Tibial artery (tissue), 4 donors: ENCODE measurements at regions not wholly inside any gene's neighbourhood (a gene's known extent, or its start where the extent isn't known, plus 50 kb on each side); places are given as distances from the start of the nearest gene placed in this dataset.

Experiments used
- DNase-seq, 2 donors: peaks; one replicate each; pipeline ENCODE4 v3.0.0-alpha.2; 2019
- H3K27ac ChIP-seq, 2 donors: fragments of 200-600 bp; sonication (generic) in 1 of 2; 1 replicate in 1 of 2; 2 replicates in 1 of 2; pipeline ENCODE4 v1.5.1; 2018 to 2019; ENCODE audit warnings: mild to moderate bottlenecking in 1 of 2
- H3K27me3 ChIP-seq, 2 donors: fragments of 200-600 bp; sonication (generic) in 1 of 2; one replicate each; pipeline versions ENCODE4 v1.5.1 to v1.6.0; 2016 to 2019
- H3K36me3 ChIP-seq, 3 donors: fragments of 200-600 bp; sonication (generic) in 2 of 3; one replicate each; pipeline ENCODE4 v1.5.1; 2016 to 2019; ENCODE audit warnings: mild to moderate bottlenecking in 2 of 3
- H3K4me1 ChIP-seq, 4 donors: fragments of 200-600 bp; sonication (generic) in 2 of 4; 1 replicate in 3 of 4; 2 replicates in 1 of 4; pipeline ENCODE4 v1.5.1; 2016 to 2019
- H3K4me3 ChIP-seq, 2 donors: fragments of 200-600 bp; sonication (generic) in 1 of 2; 1 replicate in 1 of 2; 2 replicates in 1 of 2; pipeline ENCODE4 v1.5.1; 2018 to 2019; ENCODE audit warnings: mild to moderate bottlenecking in 2 of 2
- H3K9me3 ChIP-seq, 3 donors: fragments of 200-600 bp; sonication (generic) in 1 of 3; one replicate each; pipeline ENCODE4 v1.5.1; 2016 to 2019
- intact Hi-C: fragments of 100-400 bp; cut with DNase I; formaldehyde crosslinking; loops from one replicate; pipeline ENCODE4 v1.15.0; 2023; ENCODE audit warnings: low total_unique reads
- TF ChIP-seq, protein P1 (sequence below), 2 experiments: fragments of 200-600 bp in 1 of 2; fragments of 450-650 bp in 1 of 2; IDR thresholded peaks; one replicate each; pipeline ENCODE4 v1.5.1; 2017 to 2019; ENCODE audit warnings: antibody characterized with exemption in 2 of 2, mild to moderate bottlenecking in 1 of 2, moderate library complexity in 1 of 2

- TF ChIP-seq, protein P1, sequence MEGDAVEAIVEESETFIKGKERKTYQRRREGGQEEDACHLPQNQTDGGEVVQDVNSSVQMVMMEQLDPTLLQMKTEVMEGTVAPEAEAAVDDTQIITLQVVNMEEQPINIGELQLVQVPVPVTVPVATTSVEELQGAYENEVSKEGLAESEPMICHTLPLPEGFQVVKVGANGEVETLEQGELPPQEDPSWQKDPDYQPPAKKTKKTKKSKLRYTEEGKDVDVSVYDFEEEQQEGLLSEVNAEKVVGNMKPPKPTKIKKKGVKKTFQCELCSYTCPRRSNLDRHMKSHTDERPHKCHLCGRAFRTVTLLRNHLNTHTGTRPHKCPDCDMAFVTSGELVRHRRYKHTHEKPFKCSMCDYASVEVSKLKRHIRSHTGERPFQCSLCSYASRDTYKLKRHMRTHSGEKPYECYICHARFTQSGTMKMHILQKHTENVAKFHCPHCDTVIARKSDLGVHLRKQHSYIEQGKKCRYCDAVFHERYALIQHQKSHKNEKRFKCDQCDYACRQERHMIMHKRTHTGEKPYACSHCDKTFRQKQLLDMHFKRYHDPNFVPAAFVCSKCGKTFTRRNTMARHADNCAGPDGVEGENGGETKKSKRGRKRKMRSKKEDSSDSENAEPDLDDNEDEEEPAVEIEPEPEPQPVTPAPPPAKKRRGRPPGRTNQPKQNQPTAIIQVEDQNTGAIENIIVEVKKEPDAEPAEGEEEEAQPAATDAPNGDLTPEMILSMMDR (IDR thresholded peaks at IDR 0.05) = no peak
- H3K36me3 ChIP-seq = no peaks in the 10 kb centered on the region
- H3K27me3 ChIP-seq = no peaks in the 10 kb centered on the region
- no peak overlapping the region for H3K4me3 ChIP-seq
- no peaks in the 10 kb centered on the region for H3K9me3 ChIP-seq
- H3K27ac ChIP-seq = peak overlapping the region; percentile 65 to 78
- peak; percentile 63 to 77 for DNase-seq
- H3K4me1 ChIP-seq = peaks cover 0 to 50% (median 34%) of the 10 kb centered on the region in 4 donors
- intact Hi-C loops = loop anchor here (10.0 kb wide), 1 partner anchor 788 kb away; no protein-coding TSS in a partner anchor
Observed at GRCh38 chr11:15816260-15816871, 540.0 kb downstream of the SOX6 start.

DNA sequence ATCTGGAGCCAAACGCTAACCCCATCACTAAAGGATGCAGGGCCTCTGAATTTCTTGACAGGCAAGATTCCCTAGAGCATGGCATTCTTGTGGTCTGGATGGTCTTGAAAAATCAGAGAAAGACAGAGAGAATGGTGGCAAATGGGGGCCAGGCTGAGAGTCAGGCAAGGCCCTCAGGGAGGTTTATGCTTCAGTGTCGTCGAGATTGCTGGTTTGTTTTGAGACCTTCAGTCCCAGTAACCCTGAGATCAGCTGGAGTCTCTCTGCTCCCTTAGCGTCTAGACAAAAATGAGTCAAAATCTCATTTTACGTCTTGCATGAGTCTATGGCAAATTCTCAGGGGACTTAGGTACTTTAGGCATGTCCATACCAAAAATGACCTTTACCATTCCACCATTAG, 539.3 kb downstream of the SOX6 start:
- H3K4me1 ChIP-seq = peaks cover 0 to 50% (median 34%) of the 10 kb centered on the region in 4 donors
- H3K4me3 ChIP-seq = no peak overlapping the region
- H3K36me3 ChIP-seq = no peaks in the 10 kb centered on the region
- H3K27me3 ChIP-seq = no peaks in the 10 kb centered on the region
- DNase-seq = no peak
- TF ChIP-seq, protein P1 (IDR thresholded peaks at IDR 0.05) = no peak
- H3K27ac ChIP-seq = peak overlapping the region; percentile 65 to 78
- intact Hi-C loops = loop anchor here (10.0 kb wide), 1 partner anchor 788 kb away; no protein-coding TSS in a partner anchor
- no peaks in the 10 kb centered on the region for H3K9me3 ChIP-seq

GRCh38 chr11:15818132-15818842, 538.1 kb downstream of the SOX6 start:
- H3K36me3 ChIP-seq = no peaks in the 10 kb centered on the region
- no peak overlapping the region for H3K4me3 ChIP-seq
- no peak for DNase-seq
- peaks cover 0 to 50% (median 34%) of the 10 kb centered on the region in 4 donors for H3K4me1 ChIP-seq
- peak overlapping the region in 1 of 2 donors; percentile 65 for H3K27ac ChIP-seq
- TF ChIP-seq, protein P1 (IDR thresholded peaks at IDR 0.05) = no peak
- H3K9me3 ChIP-seq = no peaks in the 10 kb centered on the region
- intact Hi-C loops = loop anchor here (10.0 kb wide), 1 partner anchor 787 kb away; no protein-coding TSS in a partner anchor
- H3K27me3 ChIP-seq = no peaks in the 10 kb centered on the region

GRCh38 chr11:15819679-15820286, 536.6 kb downstream of the SOX6 start:
- Histone ChIP-seq H3K36me3 (no peaks in the 10 kb centered on the region), H3K27ac (no peak overlapping the region), H3K9me3 (no peaks in the 10 kb centered on the region), H3K4me3 (no peak overlapping the region), H3K27me3 (no peaks in the 10 kb centered on the region), H3K4me1 (peaks cover 0 to 50% (median 34%) of the 10 kb centered on the region in 4 donors)
- DNase-seq = peak; percentile 60 to 80
- intact Hi-C loops = loop anchor here (10.0 kb wide), 1 partner anchor 785 kb away; no protein-coding TSS in a partner anchor
- TF ChIP-seq, protein P1 (IDR thresholded peaks at IDR 0.05) = peak; percentile 57 to 84

GRCh38 chr11:15821451-15821850, 534.9 kb downstream of the SOX6 start:
- intact Hi-C loops = no loop called here
- DNase-seq = no peak
- no peak overlapping the region for H3K4me3 ChIP-seq
- H3K36me3 ChIP-seq = no peaks in the 10 kb centered on the region
- H3K27ac ChIP-seq = no peak overlapping the region
- TF ChIP-seq, protein P1 (IDR thresholded peaks at IDR 0.05) = no peak
- H3K4me1 ChIP-seq = peaks cover 0 to 36% (median 22%) of the 10 kb centered on the region in 4 donors
- no peaks in the 10 kb centered on the region for H3K9me3 ChIP-seq
- H3K27me3 ChIP-seq = no peaks in the 10 kb centered on the region
